Endothelial cell of umbilical vein (primary cell): ENCODE measurements at regions not wholly inside any gene's neighbourhood (a gene's known extent, or its start where the extent isn't known, plus 50 kb on each side); places are given as distances from the start of the nearest gene placed in this dataset.

Experiments used
- BruUV-seq: library from RNA; stranded (reverse); fragments of 400-500 nt; replicated peaks from 2 replicates; lab custom pipeline; 2021; lab: Mats Ljungman, UMichigan
- CTCF ChIA-PET: fragments of 300-600, 350-600 bp; sonication (Branson Sonifier 250); formaldehyde crosslinking; loops from one replicate; lab custom pipeline; 2021; ENCODE audit warnings: antibody characterized with exemption, inconsistent platforms; lab: Charles Lee
- POLR2A ChIA-PET: fragments of 300-600, 350-600 bp; sonication (Branson Sonifier 250); formaldehyde crosslinking; loops from one replicate; lab custom pipeline; 2021; ENCODE audit warnings: antibody characterized with exemption, inconsistent platforms; lab: Charles Lee
- DNase-seq: peaks from one replicate; pipeline ENCODE4 v3.0.0-alpha.2; 2011; ENCODE audit warnings: low read depth, low spot score
- FAIRE-seq: peaks from 2 replicates; lab custom pipeline; 2011; peaks lifted over from hg19 to GRCh38; lab: Jason Lieb, UNC
- H2AFZ ChIP-seq: 2 replicates; pipeline ENCODE4 v1.6.0; 2012; ENCODE audit warnings: low read depth, low read length, control low read depth, inconsistent platforms
- H3K27ac ChIP-seq: 2 replicates; pipeline ENCODE4 v1.5.1; 2011; ENCODE audit warnings: low read depth, mild to moderate bottlenecking, control low read depth, low read length, moderate library complexity; ENCODE audit not compliant: insufficient read depth
- H3K27me3 ChIP-seq, 2 experiments: 2 replicates each; pipeline versions ENCODE4 v1.6.0 to v1.6.1; 2011; ENCODE audit warnings: low read length in 2 of 2, mixed read lengths in 1 of 2; ENCODE audit not compliant: control insufficient read depth in 2 of 2, insufficient read depth in 2 of 2
- H3K36me3 ChIP-seq, 2 experiments: 2 replicates in 1 of 2; 3 replicates in 1 of 2; pipeline ENCODE4 v1.5.1; 2011; ENCODE audit warnings: low read length in 2 of 2, mild to moderate bottlenecking in 1 of 2, moderate library complexity in 1 of 2; ENCODE audit not compliant: control insufficient read depth in 2 of 2, insufficient read depth in 2 of 2; ENCODE audit errors: extremely low read depth in 1 of 2
- H3K4me1 ChIP-seq: 3 replicates; pipeline ENCODE4 v1.5.1; 2011; ENCODE audit warnings: mild to moderate bottlenecking, low read length; ENCODE audit not compliant: control insufficient read depth, insufficient read depth; ENCODE audit errors: extremely low read depth
- H3K4me2 ChIP-seq: 2 replicates; pipeline ENCODE4 v1.6.1; 2011; ENCODE audit warnings: low read length, control low read depth, mixed read lengths; ENCODE audit not compliant: insufficient read depth
- H3K4me3 ChIP-seq, 3 experiments: fragments of 200-600 bp in 1 of 3; sonication (generic), shearing (Covaris generic) in 1 of 3; replicated peaks in 1 of 3; 2 replicates each; pipeline ENCODE4 v1.5.1; 2011 to 2016; ENCODE audit warnings: control low read depth in 3 of 3, low read length in 3 of 3, mild to moderate bottlenecking in 2 of 3, inconsistent platforms in 1 of 3, low read depth in 1 of 3, moderate library complexity in 1 of 3; ENCODE audit not compliant: insufficient read depth in 1 of 3
- H3K79me2 ChIP-seq: 2 replicates; pipeline ENCODE4 v1.6.0; 2012; ENCODE audit warnings: low read length, inconsistent platforms; ENCODE audit not compliant: control insufficient read depth, insufficient read depth
- H3K9ac ChIP-seq: replicated peaks from 2 replicates; pipeline ENCODE3; 2011; ENCODE audit warnings: low read length, control low read depth; ENCODE audit not compliant: insufficient read depth; ENCODE audit errors: extremely low read depth
- H3K9me1 ChIP-seq: replicated peaks from 3 replicates; pipeline ENCODE4 v1.6.0; 2011; ENCODE audit warnings: mild to moderate bottlenecking, low read length; ENCODE audit not compliant: control insufficient read depth, insufficient read depth; ENCODE audit errors: extremely low read depth
- H3K9me3 ChIP-seq: replicated peaks from 2 replicates; pipeline ENCODE4 v1.5.1; 2012; ENCODE audit warnings: low read length, inconsistent platforms; ENCODE audit not compliant: control insufficient read depth, insufficient read depth
- H4K20me1 ChIP-seq: replicated peaks from 2 replicates; pipeline ENCODE3; 2011; ENCODE audit warnings: mild to moderate bottlenecking, low read length; ENCODE audit not compliant: control insufficient read depth, insufficient read depth; ENCODE audit errors: extremely low read depth
- CTCF ChIP-seq, 2 donors: IDR thresholded peaks; 1 replicate in 1 of 2; 2 replicates in 1 of 2; pipeline ENCODE4 v1.5.1; 2011; ENCODE audit warnings: low read length in 2 of 2, mild to moderate bottlenecking in 2 of 2, moderate library complexity in 2 of 2, control low read depth in 1 of 2, inconsistent platforms in 1 of 2, low read depth in 1 of 2; ENCODE audit not compliant: insufficient read depth in 1 of 2; ENCODE audit errors: extremely low read depth in 1 of 2
- EZH2 ChIP-seq: IDR thresholded peaks from 2 replicates; pipeline ENCODE4 v1.6.1; 2012; ENCODE audit warnings: borderline replicate concordance, low read depth, mild to moderate bottlenecking, moderate library complexity, low read length, inconsistent platforms; ENCODE audit not compliant: severe bottlenecking
- FOS ChIP-seq: IDR thresholded peaks from 2 replicates; pipeline ENCODE4 v1.6.1; 2011; ENCODE audit warnings: mild to moderate bottlenecking, low read length, moderate library complexity, borderline replicate concordance; ENCODE audit not compliant: insufficient read depth
- GATA2 ChIP-seq: IDR thresholded peaks from 2 replicates; pipeline ENCODE4 v1.7.0; 2011; ENCODE audit warnings: low read depth, mild to moderate bottlenecking, moderate library complexity, mixed read lengths, low read length; ENCODE audit not compliant: insufficient read length, insufficient read depth
- JUN ChIP-seq: IDR thresholded peaks from 2 replicates; pipeline ENCODE4 v1.6.1; 2011; ENCODE audit warnings: borderline replicate concordance, low read depth; ENCODE audit not compliant: insufficient read length, insufficient read depth
- MYC ChIP-seq: IDR thresholded peaks from one replicate; pipeline ENCODE4 v1.6.1; 2011; ENCODE audit warnings: mild to moderate bottlenecking, low read depth, low read length
- POLR2A ChIP-seq: IDR thresholded peaks from 2 replicates; pipeline ENCODE4 v1.6.1; 2012; ENCODE audit warnings: low read depth, mild to moderate bottlenecking, control low read depth, low read length
- POLR2AphosphoS5 ChIP-seq: IDR thresholded peaks from 2 replicates; pipeline ENCODE4 v1.6.1; 2012; ENCODE audit warnings: low read depth, mild to moderate bottlenecking, control low read depth, low read length, moderate library complexity; ENCODE audit not compliant: insufficient read depth
- dilution Hi-C: fragments of 300-500 bp; cut with MboI; formaldehyde crosslinking; loops from one replicate; pipeline ENCODE4 v1.15.0; 2019; ENCODE audit warnings: low sequenced_read_pairs; ENCODE audit not compliant: extremely low pct_ligation_motif_present
- intact Hi-C: fragments of 100-400 bp; cut with micrococcal nuclease; formaldehyde crosslinking; loops from one replicate; pipeline ENCODE4 v1.10.0; 2022
- TF ChIP-seq, protein P1 (sequence below): IDR thresholded peaks from 2 replicates; pipeline ENCODE4 v1.6.1; 2011; ENCODE audit not compliant: insufficient read depth, insufficient read length

DNA sequence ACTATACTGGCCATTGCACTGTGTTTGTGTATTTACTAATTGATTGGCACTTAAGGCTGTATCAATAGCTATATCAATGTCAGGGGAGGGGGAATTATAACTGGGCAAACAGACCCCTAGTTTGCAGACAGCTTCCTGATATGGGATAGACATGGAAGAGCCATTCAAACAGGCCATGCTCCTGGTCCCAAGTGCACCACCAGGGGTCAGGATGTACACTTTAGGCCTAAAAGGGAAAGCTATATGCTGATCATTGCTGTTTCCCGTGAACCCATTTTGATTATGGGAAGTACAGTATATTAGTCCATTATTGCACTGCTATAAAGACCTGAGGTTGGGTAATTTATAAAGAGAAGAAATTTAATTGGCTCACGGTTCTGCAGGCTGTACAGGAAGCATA, 124.9 kb upstream of the BACE2 start:
- H3K9me3 ChIP-seq, result peaks cover 2% of the 10 kb centered on the region
- no peak for FAIRE-seq
- TF ChIP-seq EZH2 (no peak), GATA2 (no peak), POLR2AphosphoS5 (no peak), CTCF (IDR thresholded peaks at IDR 0.05; ENCODE audit: extremely low read depth in 1 of 2, insufficient read depth in 1 of 2, low read depth in 1 of 2, low read length in 2 of 2) (no peak), JUN (no peak), MYC (no peak), POLR2A (no peak), FOS (no peak)
- TF ChIP-seq, protein P1, sequence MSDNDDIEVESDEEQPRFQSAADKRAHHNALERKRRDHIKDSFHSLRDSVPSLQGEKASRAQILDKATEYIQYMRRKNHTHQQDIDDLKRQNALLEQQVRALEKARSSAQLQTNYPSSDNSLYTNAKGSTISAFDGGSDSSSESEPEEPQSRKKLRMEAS, result no peak
- H3K4me3 ChIP-seq, result no peak overlapping the region
- intact Hi-C loops (no loop called here), dilution Hi-C loops (no loop called here)
- no peaks in the 10 kb centered on the region for H3K36me3 ChIP-seq
- no peak overlapping the region for H3K4me2 ChIP-seq
- H3K4me1 ChIP-seq, result no peaks in the 10 kb centered on the region
- no peak overlapping the region for H3K27ac ChIP-seq
- H3K9me1 ChIP-seq, result no peaks in the 10 kb centered on the region
- no peaks in the 10 kb centered on the region for H3K79me2 ChIP-seq
- no peak for DNase-seq
- no peak overlapping the region for H2AFZ ChIP-seq
- no TSS peak for BruUV-seq
- no peak overlapping the region for H3K9ac ChIP-seq
- no peaks in the 10 kb centered on the region for H3K27me3 ChIP-seq
- ChIA-PET CTCF (no interaction called here), POLR2A (no interaction called here)
- no peaks in the 10 kb centered on the region for H4K20me1 ChIP-seq
